MM.1S (cell line): ENCODE measurements at regions not wholly inside any gene's neighbourhood (a gene's known extent, or its start where the extent isn't known, plus 50 kb on each side); places are given as distances from the start of the nearest gene placed in this dataset.

Experiments used
- CTCF ChIP-seq: fragments of 300-600 bp; sonication (generic); IDR thresholded peaks from 2 replicates; pipeline ENCODE4 v1.5.1; 2016; ENCODE audit warnings: antibody characterized with exemption, low read length, mixed read lengths
- EZH2 ChIP-seq: fragments of 300-600 bp; sonication (generic); optimal IDR thresholded peaks from 2 replicates; pipeline ENCODE3; 2017; ENCODE audit warnings: low read depth, mild to moderate bottlenecking, antibody characterized with exemption, low read length, mixed read lengths

GRCh38 chr17:54015734-54016133 is 193.0 kb downstream of the KIF2B start:
- TF ChIP-seq CTCF = no peak
- no peak for TF ChIP-seq EZH2
